Suprapubic skin (tissue), 4 donors: ENCODE measurements at regions not wholly inside any gene's neighbourhood (a gene's known extent, or its start where the extent isn't known, plus 50 kb on each side); places are given as distances from the start of the nearest gene placed in this dataset.

Source experiments
- CTCF ChIP-seq, 2 donors: fragments of 200-600 bp in 1 of 2; fragments of 450-650 bp in 1 of 2; sonication (generic) in 1 of 2; IDR thresholded peaks; one replicate each; pipeline ENCODE4 v1.5.1; 2016 to 2019; ENCODE audit warnings: antibody characterized with exemption in 2 of 2, mild to moderate bottlenecking in 1 of 2, moderate library complexity in 1 of 2
- EP300 ChIP-seq: sonication (generic); formaldehyde crosslinking; IDR thresholded peaks from one replicate; pipeline ENCODE4 v1.6.1; 2017; ENCODE audit warnings: antibody characterized with exemption
- POLR2A ChIP-seq, 2 donors: fragments of 450-650 bp; IDR thresholded peaks; one replicate each; pipeline ENCODE4 v1.6.1; 2017; ENCODE audit warnings: antibody characterized with exemption in 2 of 2, mild to moderate bottlenecking in 2 of 2, moderate library complexity in 2 of 2
- POLR2AphosphoS5 ChIP-seq, 3 donors: sonication (generic); formaldehyde crosslinking; IDR thresholded peaks; one replicate each; pipeline ENCODE4 v1.6.1; 2017; ENCODE audit warnings: antibody characterized with exemption in 3 of 3

- TF ChIP-seq CTCF (IDR thresholded peaks at IDR 0.05) (no peak), EP300 (no peak), POLR2AphosphoS5 (IDR thresholded peaks at IDR 0.05) (no peak), POLR2A (IDR thresholded peaks at IDR 0.05) (no peak)
Observed at GRCh38 chr7:56570968-56571367, 454.8 kb upstream of the NUPR2 start.
